ENCODE measurements at regions not wholly inside any gene's neighbourhood (a gene's known extent, or its start where the extent isn't known, plus 50 kb on each side); places are given as distances from the start of the nearest gene placed in this dataset.

DNA sequence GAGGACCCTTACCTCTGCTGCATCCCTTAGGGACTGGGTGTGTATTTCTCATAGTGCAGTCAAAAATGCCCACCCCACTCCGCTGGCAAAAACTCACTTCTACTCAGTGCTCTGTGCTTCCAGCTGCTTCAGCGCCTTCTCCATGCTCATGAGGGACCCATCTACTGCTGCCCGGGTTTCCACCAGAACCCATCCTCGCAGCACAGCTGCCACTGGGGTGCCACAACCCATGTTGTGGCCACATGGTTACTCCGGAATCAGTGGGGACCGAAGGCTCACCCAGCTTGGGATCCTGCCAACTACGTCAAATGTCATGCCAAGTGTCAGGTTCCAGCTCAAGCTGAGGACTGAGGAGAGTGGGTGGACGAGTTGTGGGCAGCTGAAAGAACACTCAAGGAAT is 774.2 kb upstream of the EYS start:
- no peak for DNase-seq (ENCODE audit: low spot score)

DNA sequence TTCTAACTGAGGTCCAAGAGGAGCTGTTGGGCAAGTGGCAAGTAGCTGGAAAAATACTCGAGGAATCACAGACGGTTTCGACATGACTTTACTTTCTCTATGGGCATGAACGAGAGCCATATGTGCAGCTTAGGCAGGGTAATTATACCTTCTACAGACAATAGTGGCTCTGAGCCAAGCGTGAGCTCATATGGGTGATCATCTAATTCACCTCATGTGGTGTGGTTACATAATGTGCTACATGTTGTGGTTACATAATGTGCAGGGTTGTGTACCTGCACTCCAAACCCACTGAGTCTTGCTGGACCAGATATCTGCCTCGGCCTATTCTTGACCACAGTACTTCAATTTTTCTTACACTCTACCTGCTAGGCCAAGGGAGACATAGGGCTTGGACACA is 771.7 kb upstream of the EYS start:
- DNase-seq (ENCODE audit: low spot score), result no peak

- no peak for DNase-seq (ENCODE audit: low spot score)
Observed at GRCh38 chr6:66435321-66435720, 728.3 kb upstream of the EYS start.

DNA sequence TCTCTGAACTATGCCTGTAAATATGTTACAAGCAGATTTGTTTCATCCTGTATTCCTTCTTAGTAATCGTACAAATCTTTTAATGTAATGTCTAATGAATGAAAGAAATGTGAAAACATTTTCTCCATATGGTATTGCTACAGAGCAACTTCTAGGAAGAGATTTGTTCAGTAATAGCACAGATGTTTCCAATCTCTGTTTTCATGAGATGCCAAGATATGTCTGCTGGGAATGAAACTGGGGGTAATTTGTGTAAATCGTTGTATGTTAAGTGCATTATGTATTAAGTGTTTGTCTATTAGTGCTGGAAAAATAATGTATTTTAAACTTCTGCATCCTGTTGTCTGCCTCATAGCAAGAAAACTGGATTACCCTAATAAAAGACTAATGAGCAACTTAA is 722.2 kb upstream of the EYS start:
- no peak for DNase-seq (ENCODE audit: low spot score)

DNA sequence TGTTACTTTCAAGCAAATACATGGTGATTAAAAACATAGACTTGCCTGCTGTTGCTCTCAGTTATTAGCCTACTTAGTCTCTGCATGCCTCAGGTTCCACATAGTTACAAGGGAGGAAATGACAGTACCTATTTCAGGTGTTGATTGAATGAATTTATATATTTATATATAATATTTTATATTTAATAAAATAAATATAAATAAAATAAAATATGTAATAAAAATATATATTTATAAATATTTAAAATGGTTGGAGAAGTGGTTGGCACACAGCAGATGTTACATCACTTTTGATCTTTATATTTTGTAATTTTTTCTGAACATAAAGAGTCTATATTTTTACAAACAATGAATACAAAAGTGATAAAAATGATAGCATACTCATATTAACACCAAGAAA is 716.0 kb upstream of the EYS start:
- no peak for DNase-seq (ENCODE audit: low spot score)

DNA sequence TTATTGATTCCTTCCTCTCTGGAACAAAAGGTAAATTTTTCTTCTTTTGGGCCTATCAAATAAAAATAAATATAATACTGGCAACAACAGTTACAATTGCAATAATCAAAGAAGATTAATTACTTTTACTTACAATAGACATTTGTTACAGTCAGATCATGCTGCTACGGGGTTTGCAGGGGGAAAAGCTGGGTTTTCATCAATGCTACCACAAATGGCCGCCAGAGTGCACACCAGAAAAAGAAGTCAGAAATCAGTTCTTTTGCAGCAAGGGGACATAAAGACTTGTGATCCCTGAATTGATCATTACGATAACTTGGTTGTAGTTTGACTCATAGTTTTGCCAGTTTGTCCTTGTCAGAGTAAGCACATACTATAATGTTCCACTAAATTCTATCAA is 714.5 kb upstream of the EYS start:
- peak; percentile 12 for DNase-seq (ENCODE audit: low spot score)

- no peak for DNase-seq (ENCODE audit: low spot score)
Observed at GRCh38 chr6:66418906-66419305, 711.9 kb upstream of the EYS start.

DNA sequence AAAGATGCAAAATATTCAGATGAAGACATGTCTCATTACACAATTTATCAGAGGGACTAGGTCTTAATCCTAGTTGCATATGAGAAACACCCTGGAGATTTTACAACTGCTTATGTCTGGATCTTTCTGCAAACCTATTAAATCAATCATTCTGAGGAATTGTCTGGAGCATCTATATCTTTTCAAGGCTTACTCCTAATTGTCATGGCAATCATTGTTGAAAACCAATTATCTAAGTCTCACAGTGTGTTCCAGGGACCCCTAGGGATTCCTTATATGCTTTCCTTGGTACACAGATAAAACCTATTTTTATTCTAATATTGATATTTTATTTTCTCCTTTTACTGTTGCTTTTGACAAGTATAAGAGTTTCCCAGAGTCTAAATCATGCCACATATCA is 696.9 kb upstream of the EYS start:
- DNase-seq (ENCODE audit: low spot score), result no peak

DNA sequence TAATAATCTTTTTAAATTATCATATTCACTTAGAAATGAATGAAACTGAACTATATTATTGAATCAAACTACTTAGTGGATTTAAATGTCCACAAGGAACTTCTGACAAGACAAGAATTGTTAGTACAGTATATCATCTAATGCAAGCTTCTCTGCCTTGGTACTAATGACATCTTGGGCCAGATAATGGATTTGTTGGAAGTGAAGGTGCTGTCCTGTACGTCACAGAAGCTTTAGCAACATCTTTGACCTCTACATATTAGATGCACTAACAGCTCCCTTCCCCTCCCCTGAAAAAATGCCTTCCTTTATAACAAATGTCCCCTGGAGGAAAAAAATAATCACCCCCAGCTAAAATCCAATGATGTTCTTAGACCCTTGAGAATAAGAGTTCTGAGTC is 695.8 kb upstream of the EYS start:
- no peak for DNase-seq (ENCODE audit: low spot score)

DNA sequence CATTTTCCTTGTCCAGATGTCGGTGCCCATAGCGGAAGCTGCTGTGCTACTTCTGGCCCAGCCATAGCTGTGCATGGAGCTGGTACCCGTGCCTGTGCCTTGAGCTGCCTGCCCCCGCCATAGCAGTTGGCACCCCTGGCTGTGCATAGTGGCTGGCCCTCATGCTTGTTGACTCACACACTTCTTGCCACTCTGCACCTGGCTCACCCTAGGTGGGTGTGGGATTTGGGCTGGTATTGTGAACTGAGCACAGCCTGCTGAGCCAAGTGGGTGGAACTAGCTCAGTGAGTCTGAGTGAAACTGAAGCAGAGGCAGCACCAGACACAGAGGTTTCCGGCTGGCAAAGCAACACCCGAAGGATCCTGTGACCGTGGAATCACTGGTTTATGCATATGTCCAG is 689.5 kb upstream of the EYS start:
- DNase-seq (ENCODE audit: low spot score), result no peak

GRCh38 chr6:66396145-66396544 is 689.1 kb upstream of the EYS start:
- DNase-seq (ENCODE audit: low spot score), result no peak

DNA sequence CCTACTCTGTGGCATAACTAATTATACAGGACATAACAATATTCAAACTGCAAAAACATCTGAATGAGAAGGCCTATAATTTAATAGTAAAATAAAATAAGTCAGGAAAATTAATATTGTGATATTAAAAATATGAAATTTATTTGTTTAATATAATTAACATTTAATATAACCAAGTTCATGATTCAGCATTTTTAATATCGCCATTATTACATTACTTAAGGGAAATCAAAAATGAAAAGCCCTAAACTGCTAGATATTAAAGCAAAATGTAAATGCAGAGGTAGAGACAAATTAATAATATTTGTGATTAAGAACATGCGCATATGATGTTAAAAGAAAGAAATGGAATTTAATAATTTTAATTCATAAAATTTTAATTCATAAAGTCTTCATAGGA is 683.4 kb upstream of the EYS start:
- DNase-seq (ENCODE audit: low spot score), result no peak

DNA sequence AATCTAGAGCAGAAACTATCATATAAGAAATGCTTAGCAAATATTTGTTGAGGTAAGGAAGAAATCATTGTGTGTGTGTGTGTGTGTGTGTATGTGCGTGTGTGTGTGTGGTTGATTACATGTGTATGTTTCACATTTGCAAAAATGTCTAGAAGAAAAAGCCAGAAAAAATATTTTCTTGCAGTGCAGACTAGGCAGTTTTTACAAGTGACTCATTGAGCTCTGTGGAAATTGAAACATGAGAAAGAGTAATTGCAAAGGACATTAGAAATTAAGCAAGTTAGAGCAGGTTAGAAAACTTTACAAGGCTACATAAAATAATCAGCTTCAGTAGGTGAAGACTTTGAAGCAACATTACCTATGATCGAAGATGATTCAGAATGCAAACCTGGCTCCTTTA is 669.0 kb upstream of the EYS start:
- DNase-seq (ENCODE audit: low spot score), result no peak

DNA sequence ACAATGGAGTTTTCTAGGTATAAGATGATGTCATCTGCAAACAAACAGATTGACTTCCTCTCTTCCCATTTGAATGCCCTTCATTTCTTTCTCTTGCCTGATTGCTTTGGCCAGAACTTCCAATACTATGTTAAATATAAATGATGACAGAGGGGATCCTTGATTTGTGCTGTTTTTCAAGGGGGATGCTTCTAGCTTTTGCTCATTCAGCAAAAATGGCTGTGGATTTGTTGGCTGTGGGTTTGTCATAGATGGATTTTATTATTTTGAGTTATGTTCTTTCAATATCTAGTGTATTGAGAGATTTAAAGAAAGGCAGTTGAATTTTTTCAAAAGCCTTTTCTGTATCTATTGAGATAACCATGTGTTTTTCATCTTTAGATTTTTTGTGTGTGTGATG is 662.4 kb upstream of the EYS start:
- no peak for DNase-seq (ENCODE audit: low spot score)

- DNase-seq (ENCODE audit: low spot score), result no peak
Observed at GRCh38 chr6:66362888-66363287, 655.9 kb upstream of the EYS start.

DNA sequence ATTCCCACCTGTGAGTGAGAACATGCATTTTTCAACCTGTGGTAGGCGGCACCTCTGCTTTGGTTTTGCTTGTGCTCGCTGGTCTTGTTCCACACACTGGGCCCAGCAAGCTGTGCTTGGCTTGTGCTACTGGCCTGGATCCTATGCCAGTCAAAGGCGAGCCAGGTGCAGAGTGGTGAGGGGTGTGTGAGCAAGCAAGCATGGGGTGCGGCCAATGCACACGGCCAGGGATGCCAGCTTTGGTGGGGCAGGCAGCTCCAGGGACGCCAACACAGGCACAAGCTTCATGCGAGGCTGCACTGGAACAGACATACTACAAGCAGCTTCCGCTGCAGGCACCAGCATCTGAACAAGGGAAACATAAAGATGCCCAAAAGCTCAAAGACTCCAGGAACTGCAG is 654.9 kb upstream of the EYS start:
- no peak for DNase-seq (ENCODE audit: low spot score)

DNA sequence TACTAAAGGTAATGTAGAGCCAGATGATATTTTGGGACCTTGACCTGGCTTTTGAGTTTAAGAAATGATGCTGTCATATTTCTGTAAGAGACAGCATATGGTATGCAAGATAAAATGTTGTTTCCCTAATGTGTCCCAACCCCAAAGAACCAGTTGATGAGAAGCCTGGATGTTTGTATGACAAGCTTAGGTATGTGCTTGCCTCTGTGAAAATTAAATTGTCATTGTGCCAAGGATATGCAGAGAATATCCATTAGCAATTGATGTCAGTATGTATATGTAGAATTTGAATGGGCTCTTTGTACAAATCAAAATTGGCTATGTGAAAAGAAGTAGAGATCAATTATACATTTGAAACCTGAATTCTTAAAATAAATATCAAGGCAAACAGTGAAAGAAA is 650.8 kb upstream of the EYS start:
- no peak for DNase-seq (ENCODE audit: low spot score)

DNA sequence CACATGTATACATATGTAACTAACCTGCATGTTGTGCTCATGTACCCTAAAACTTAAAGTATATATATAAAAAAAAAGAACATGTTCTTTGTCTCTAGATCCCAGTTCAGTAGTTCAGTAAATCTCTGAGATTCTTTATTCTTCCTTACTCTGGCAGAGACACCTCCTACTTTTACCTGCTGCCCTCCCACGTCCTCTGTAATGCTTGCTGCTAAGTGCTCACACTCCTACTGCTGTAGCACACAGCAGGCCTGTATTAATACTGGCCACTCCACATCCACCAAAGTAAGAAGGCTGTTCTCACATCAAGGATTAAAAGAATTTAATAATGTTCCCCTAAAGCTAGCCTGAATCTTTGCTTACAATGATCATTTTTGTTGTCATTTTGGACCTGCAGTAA is 648.4 kb upstream of the EYS start:
- DNase-seq (ENCODE audit: low spot score), result no peak

DNA sequence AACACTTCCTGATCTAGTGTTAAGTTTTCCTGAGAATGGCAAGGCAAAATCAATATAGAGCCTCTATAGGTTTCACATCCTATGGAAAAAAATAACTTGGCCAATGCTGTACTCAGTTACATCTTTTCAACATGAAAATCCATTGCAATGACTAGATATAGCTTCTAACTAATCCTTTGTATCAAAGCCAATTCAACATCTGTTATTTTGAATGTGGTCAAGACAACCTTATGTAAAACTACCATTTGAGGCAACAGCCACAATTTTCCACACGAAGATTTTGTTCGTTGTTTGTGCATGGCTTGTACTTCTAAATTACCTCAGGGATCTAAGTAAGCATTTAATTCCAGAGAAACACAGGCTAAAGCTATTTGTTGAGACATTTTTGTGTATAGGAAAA is 637.8 kb upstream of the EYS start:
- no peak for DNase-seq (ENCODE audit: low spot score)

DNA sequence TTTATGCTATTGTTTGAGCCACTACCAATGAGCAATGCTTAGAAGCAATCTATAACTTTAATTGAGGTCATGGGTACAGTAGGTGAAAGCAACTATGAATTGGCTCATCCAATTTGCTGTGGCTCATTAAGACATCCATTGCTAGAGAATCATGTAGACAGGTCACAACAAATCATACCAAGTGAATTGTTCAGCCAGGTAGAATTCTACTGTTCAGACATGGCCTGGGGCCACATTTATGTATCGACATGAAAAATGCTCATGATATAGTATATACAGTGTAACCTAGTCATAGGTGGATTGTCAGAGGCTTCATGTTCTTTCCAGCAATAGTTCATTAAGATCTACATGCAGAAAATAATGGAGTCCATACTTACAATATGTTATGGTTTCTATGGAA is 633.7 kb upstream of the EYS start:
- no peak for DNase-seq (ENCODE audit: low spot score)

DNA sequence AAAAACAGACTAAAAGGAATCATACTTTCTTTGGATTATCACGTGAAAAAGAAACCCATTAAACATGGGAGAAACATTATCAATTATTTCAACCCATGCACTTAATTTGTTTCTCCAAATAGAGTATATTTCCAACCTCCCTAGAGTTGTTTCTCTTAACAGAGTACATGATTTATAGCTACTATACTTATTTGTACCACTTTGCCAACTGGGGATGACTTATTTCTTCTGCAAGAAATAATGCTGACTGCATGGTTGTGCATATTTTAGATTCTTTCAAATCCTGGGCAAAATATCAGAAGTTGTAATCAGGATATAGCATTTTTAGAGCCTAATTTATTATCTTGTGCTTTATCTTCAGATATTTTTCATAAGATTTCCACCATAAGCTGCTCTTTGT is 629.1 kb upstream of the EYS start:
- no peak for DNase-seq (ENCODE audit: low spot score)

DNA sequence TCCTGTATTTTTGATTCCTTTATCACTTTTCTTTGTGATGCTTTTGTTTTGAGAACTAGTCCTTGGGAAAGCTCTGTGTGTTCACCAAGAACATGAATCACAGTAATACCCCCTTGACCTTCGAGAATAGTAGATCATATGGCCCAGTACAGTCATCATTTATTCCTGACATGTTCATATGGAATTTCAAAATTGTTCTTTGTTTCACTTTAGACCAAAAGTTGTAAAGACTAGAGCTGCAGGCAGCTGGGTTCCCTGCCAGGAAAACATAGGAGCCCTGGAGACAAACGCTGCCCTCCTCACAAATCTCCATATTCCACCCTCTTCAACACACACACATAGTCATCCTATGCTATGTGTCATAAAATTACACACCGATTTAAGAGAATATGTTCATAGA is 621.2 kb upstream of the EYS start:
- DNase-seq (ENCODE audit: low spot score), result no peak

DNA sequence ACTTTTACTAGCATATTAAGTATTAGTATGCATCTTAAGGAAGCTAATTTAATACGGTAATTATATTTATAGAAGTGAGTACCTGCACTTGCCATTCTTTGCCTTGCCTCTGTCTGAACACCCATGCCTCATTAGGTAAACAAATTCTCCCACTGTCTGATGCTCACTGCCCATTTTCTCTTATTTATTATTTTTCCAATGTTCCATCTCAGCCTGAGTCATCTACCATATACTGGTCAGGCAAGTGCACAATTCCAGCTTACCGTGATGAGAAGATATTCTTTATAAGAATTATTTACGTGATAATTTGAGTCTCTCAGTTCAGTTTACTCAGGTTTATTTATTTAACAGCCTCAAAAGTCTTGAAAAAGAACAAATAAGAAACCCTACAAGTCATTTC is 619.2 kb upstream of the EYS start:
- no peak for DNase-seq (ENCODE audit: low spot score)

DNA sequence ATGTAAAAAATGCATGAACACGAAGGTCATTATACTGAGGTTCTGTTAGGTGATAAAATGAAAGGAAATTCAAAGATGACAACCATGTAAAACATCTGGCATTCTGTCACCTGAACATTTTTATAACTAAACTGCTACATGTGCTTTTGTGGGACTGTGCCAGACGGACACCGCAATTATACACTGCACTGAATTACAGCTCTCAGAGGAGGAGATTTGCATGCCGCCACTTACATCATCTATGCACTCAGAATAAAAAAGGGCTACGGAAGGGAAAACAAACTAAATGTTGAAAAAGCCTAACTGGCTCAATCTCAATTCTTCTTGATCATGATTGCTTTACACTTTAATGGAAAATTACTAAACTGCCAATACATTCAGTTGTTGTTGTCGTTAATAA is 614.0 kb upstream of the EYS start:
- no peak for DNase-seq (ENCODE audit: low spot score)

DNA sequence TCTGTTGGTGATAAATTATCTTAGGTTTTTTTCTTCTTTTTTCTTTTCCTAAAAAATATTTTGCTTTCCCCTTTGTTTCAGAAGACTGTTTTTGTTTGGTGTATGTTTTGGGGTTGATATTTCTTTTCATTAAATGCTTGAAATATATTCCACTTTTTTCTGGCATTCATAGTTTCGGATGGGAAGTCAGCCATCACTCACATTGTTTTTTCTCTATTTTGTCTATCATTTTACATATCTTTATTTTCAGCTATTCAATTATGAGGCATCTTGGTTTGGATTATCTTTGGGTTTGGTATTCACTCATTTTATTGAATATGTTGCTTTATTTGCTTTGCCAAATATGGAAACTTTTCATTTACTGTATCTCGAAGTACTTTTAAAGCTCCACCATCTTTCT is 600.5 kb upstream of the EYS start:
- DNase-seq (ENCODE audit: low spot score), result no peak

Data from HT-29 (cell line).